Lower lobe of right lung (tissue), 2 donors: ENCODE measurements at regions not wholly inside any gene's neighbourhood (a gene's known extent, or its start where the extent isn't known, plus 50 kb on each side); places are given as distances from the start of the nearest gene placed in this dataset.

Experiments
- ATAC-seq, 2 donors: fragments of 200-7000 bp; cut with Tn5 transposase; one replicate each; pipeline ENCODE4 v1.9.1; 2020 to 2022; ENCODE audit warnings: mild to moderate bottlenecking in 2 of 2, moderate library complexity in 2 of 2
- DNase-seq: peaks from one replicate; pipeline ENCODE4 v3.0.0-alpha.2; 2020
- H3K27ac ChIP-seq: fragments of 200-600 bp; one replicate; pipeline ENCODE4 v1.8.0; 2022
- H3K27me3 ChIP-seq: fragments of 200-600 bp; one replicate; pipeline ENCODE4 v1.8.0; 2022; ENCODE audit warnings: low read depth
- H3K36me3 ChIP-seq: fragments of 200-600 bp; one replicate; pipeline ENCODE4 v1.8.0; 2022; ENCODE audit warnings: mild to moderate bottlenecking
- H3K4me1 ChIP-seq: fragments of 200-600 bp; one replicate; pipeline ENCODE4 v1.8.0; 2022
- H3K4me3 ChIP-seq: fragments of 200-600 bp; one replicate; pipeline ENCODE4 v1.8.0; 2022; ENCODE audit warnings: mild to moderate bottlenecking
- H3K9me3 ChIP-seq: fragments of 200-600 bp; one replicate; pipeline ENCODE4 v1.8.0; 2022
- intact Hi-C: fragments of 100-400 bp; cut with DNase I; formaldehyde crosslinking; loops from one replicate; pipeline ENCODE4 v1.11.0; 2022
- TF ChIP-seq, protein P1 (sequence below): fragments of 200-600 bp; IDR thresholded peaks from one replicate; pipeline ENCODE4 v1.8.0; 2022; ENCODE audit warnings: antibody characterized with exemption, mild to moderate bottlenecking
- donor health status: DM: no; HTN: yes; CAD: no; lungs with severe emphysema.

DNA sequence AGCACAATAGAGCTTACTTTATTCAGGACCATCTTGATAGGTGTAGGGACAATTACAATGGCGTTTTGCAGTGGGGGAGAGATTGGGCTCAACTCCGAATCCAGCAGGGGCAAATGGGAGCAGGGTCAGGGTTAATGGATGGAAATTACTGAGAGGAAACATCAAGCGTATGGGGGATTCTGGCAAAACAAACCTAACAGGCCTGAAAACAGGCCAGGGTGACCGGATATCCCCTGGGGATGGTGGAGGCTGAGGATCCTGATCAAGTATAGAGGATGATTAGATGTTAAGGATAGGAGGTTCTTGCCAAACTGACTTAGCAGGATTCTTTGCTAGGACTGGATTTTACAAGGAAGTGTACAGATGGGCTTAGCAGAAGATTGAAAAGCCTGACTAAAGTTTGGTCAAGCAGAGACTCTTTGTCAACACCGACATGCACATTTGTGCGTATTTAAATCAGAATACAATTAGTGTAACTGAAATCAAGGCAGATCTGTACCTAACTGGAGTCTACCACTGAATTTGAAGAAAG, 54.5 kb upstream of the GPR45 start:
- no peak for DNase-seq
- ATAC-seq, result no peak

GRCh38 chr2:105187531-105187930, 54.0 kb upstream of the GPR45 start:
- Histone ChIP-seq H3K27ac (no peak overlapping the region), H3K4me3 (no peak overlapping the region), H3K9me3 (peaks cover 5% of the 10 kb centered on the region), H3K36me3 (no peaks in the 10 kb centered on the region), H3K4me1 (no peaks in the 10 kb centered on the region), H3K27me3 (no peaks in the 10 kb centered on the region)
- DNase-seq, result no peak
- intact Hi-C loops, result no loop called here
- TF ChIP-seq, protein P1, sequence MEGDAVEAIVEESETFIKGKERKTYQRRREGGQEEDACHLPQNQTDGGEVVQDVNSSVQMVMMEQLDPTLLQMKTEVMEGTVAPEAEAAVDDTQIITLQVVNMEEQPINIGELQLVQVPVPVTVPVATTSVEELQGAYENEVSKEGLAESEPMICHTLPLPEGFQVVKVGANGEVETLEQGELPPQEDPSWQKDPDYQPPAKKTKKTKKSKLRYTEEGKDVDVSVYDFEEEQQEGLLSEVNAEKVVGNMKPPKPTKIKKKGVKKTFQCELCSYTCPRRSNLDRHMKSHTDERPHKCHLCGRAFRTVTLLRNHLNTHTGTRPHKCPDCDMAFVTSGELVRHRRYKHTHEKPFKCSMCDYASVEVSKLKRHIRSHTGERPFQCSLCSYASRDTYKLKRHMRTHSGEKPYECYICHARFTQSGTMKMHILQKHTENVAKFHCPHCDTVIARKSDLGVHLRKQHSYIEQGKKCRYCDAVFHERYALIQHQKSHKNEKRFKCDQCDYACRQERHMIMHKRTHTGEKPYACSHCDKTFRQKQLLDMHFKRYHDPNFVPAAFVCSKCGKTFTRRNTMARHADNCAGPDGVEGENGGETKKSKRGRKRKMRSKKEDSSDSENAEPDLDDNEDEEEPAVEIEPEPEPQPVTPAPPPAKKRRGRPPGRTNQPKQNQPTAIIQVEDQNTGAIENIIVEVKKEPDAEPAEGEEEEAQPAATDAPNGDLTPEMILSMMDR, result no peak
- no peak for ATAC-seq

More for the DNA sequence above, 54.5 kb upstream of the GPR45 start:
- Histone ChIP-seq H3K9me3 (peaks cover 5% of the 10 kb centered on the region), H3K27me3 (no peaks in the 10 kb centered on the region), H3K36me3 (no peaks in the 10 kb centered on the region), H3K4me1 (no peaks in the 10 kb centered on the region), H3K27ac (no peak overlapping the region), H3K4me3 (no peak overlapping the region)
- intact Hi-C loops, result no loop called here
- TF ChIP-seq, protein P1, result no peak

GRCh38 chr2:105188343-105188742, 53.2 kb upstream of the GPR45 start:
- H3K27me3 ChIP-seq, result no peaks in the 10 kb centered on the region
- no peak overlapping the region for H3K4me3 ChIP-seq
- intact Hi-C loops, result no loop called here
- H3K4me1 ChIP-seq, result no peaks in the 10 kb centered on the region
- ATAC-seq (no peak), DNase-seq (no peak)
- H3K9me3 ChIP-seq, result peaks cover 5% of the 10 kb centered on the region
- TF ChIP-seq, protein P1, result no peak
- no peaks in the 10 kb centered on the region for H3K36me3 ChIP-seq
- no peak overlapping the region for H3K27ac ChIP-seq
